Fibroblast of villous mesenchyme (primary cell): ENCODE measurements at regions not wholly inside any gene's neighbourhood (a gene's known extent, or its start where the extent isn't known, plus 50 kb on each side); places are given as distances from the start of the nearest gene placed in this dataset.
A peak's percentile ranks its signal among the peaks of the same experiment; 100 is the strongest.

ENCODE experiments used
- DNase-seq: peaks from one replicate; pipeline ENCODE4 v3.0.0-alpha.2; 2010; ENCODE audit warnings: low read depth
- H3K4me3 ChIP-seq: 2 replicates; pipeline ENCODE4 v1.5.1; 2011; ENCODE audit warnings: low read depth, mild to moderate bottlenecking, low read length
- CTCF ChIP-seq: IDR thresholded peaks from 2 replicates; pipeline ENCODE4 v1.5.1; 2012; ENCODE audit warnings: low read depth, mild to moderate bottlenecking, low read length; ENCODE audit not compliant: insufficient read depth

GRCh38 chr6:2462831-2463230 is 217.4 kb upstream of the GMDS start:
- no peak for TF ChIP-seq CTCF
- no peak overlapping the region for H3K4me3 ChIP-seq
- DNase-seq, result no peak

- no peak for TF ChIP-seq CTCF
- DNase-seq, result no peak
- H3K4me3 ChIP-seq, result no peak overlapping the region
These were observed 214.9 kb upstream of the GMDS start for GRCh38 chr6:2460216-2460745.

- H3K4me3 ChIP-seq, result no peak overlapping the region
- DNase-seq, result no peak
These were observed 208.8 kb upstream of the GMDS start for GRCh38 chr6:2454180-2454579.

DNA sequence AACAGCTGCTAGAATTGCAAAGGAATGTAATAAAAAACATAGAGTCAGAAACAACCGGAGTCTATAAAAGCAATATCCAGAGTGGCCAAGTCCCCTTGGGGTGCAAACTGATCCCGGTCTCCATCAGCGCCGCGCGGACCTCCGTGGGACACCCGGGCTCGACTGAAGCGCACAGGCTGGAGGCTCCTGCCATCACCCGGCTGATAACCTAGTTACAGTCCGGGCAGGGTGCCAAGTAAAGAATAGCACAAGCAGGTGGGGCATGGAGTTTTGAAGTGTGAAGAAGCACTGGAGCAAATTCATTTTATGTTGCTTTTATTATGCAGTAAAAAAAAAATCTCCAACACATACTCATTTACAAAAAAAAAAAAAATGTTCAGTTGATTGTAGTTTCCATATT is 205.1 kb upstream of the GMDS start:
- H3K4me3 ChIP-seq, result no peak overlapping the region
- DNase-seq, result no peak
- no peak for TF ChIP-seq CTCF

More at GRCh38 chr6:2454180-2454579, 208.8 kb upstream of the GMDS start:
- no peak for TF ChIP-seq CTCF

GRCh38 chr6:2449572-2449940 is 204.2 kb upstream of the GMDS start:
- H3K4me3 ChIP-seq, result no peak overlapping the region
- no peak for TF ChIP-seq CTCF
- no peak for DNase-seq

- peak overlapping the region; percentile 14 for H3K4me3 ChIP-seq
- peak; percentile 75 for DNase-seq
- peak; percentile 77 for TF ChIP-seq CTCF
These were observed 203.6 kb upstream of the GMDS start for GRCh38 chr6:2448826-2449571.

- H3K4me3 ChIP-seq, result no peak overlapping the region
- no peak for DNase-seq
- no peak for TF ChIP-seq CTCF
These were observed 202.5 kb upstream of the GMDS start for GRCh38 chr6:2447931-2448330.
